ENCODE measurements at regions not wholly inside any gene's neighbourhood (a gene's known extent, or its start where the extent isn't known, plus 50 kb on each side); places are given as distances from the start of the nearest gene placed in this dataset.
A peak's percentile ranks its signal among the peaks of the same experiment; 100 is the strongest.

DNA sequence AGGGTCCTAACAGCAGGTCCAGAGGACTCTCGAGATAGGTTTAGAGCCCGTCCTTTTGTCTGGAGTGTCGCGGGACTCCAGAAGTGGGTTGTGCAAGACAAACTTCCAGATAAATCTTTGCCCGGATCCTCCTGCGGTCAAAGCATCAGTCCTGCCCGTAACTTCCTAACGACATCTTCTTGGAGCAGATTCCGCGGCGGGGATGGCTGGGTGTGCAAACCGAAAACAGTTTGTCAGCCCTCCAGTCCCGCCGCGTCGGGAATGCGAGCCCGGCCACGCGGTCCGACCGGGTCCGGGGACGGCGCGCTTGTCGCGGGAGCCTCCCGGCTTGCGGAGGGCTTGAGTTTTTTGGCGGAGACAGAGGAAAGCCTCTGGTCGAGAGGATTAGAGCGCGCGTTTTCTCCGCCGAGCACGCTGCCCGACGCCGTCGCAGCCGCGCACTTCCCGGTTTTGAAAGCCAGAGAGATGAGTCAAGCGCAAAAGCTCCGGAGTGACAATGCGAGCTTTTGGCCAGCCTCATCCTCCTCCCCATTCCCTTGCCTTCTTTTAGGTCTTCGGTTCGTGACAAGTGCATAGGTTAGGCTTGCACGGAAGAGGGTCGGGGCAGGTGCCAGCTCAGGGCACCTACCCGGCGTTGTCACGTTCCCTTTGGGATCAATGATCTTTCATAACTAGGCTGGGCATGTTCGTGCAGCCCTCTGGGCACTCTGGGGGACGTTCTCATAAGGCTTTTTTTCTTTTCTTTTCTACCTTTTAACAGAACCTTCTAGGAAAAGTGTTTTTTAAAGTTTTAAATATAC lies 91.3 kb upstream of the PRDM1 start:
- Histone ChIP-seq H3K4me1 (ENCODE audit: control insufficient read depth in 1 of 2, insufficient read depth in 2 of 2, low read length in 2 of 2) (peaks cover 30 to 40% of the 10 kb centered on the region in 2 donors), H3K9me3 (replicated peaks in 1 of 2; ENCODE audit: control insufficient read depth in 1 of 2, insufficient read depth in 1 of 2, low read length in 2 of 2) (no peaks in the 10 kb centered on the region), H2AFZ (ENCODE audit: insufficient read depth, low read depth, low read length, poor library complexity, severe bottlenecking) (peak overlapping the region; percentile 76), H3K4me3 (replicated peaks in 1 of 3; ENCODE audit: low read depth in 2 of 3, low read length in 3 of 3) (peak overlapping the region; percentile 70 to 93 (median 78)), H3K79me2 (ENCODE audit: insufficient read depth, low read length) (no peaks in the 10 kb centered on the region), H4K20me1 (ENCODE audit: insufficient read depth, low read length) (no peaks in the 10 kb centered on the region), H3K4me2 (replicated peaks; ENCODE audit: extremely low read depth, low read length, poor library complexity, severe bottlenecking) (peak overlapping the region; percentile 94), H3K27ac (ENCODE audit: low read depth in 1 of 2, low read length in 2 of 2) (peak overlapping the region; percentile 72 to 98), H3K27me3 (ENCODE audit: control insufficient read depth in 2 of 2, insufficient read depth in 2 of 2, low read length in 2 of 2) (peaks cover 49 to 76% of the 10 kb centered on the region in 2 donors), H3K36me3 (replicated peaks in 1 of 2; ENCODE audit: control insufficient read depth in 1 of 2, insufficient read depth in 2 of 2, low read length in 2 of 2) (no peaks in the 10 kb centered on the region), H3K9ac (ENCODE audit: insufficient read depth, low read length, poor library complexity, severe bottlenecking) (peak overlapping the region; percentile 90)
- Mint-ChIP-seq H3K36me3 (peaks cover 0 to 4% of the 10 kb centered on the region in 2 donors), H3K9me3 (peaks cover 0 to 5% (median 0%) of the 10 kb centered on the region in 7 donors), H3K4me3 (peak overlapping the region; percentile 93 to 99), H3K27me3 (ENCODE audit: low read depth in 3 of 3) (peaks cover 68 to 70% (median 69%) of the 10 kb centered on the region in 3 donors), H3K27ac (peak overlapping the region; percentile 90 to 96 (median 91)), H3K4me1 (peaks cover 33% of the 10 kb centered on the region)
- peak; percentile 77 to 88 (median 81) for DNase-seq
- intact Hi-C loops (cut with micrococcal nuclease), result loop anchor here (5.0 to 10.0 kb wide), 6 partner anchors 90 to 220 kb away; partner anchors contain the start of gene PRDM1 (in 2 of the 2)
- under 1% methylated on average over 54 of the region's 57 CpGs for WGBS (ENCODE audit: insufficient coverage)
- TF ChIP-seq, protein P1, sequence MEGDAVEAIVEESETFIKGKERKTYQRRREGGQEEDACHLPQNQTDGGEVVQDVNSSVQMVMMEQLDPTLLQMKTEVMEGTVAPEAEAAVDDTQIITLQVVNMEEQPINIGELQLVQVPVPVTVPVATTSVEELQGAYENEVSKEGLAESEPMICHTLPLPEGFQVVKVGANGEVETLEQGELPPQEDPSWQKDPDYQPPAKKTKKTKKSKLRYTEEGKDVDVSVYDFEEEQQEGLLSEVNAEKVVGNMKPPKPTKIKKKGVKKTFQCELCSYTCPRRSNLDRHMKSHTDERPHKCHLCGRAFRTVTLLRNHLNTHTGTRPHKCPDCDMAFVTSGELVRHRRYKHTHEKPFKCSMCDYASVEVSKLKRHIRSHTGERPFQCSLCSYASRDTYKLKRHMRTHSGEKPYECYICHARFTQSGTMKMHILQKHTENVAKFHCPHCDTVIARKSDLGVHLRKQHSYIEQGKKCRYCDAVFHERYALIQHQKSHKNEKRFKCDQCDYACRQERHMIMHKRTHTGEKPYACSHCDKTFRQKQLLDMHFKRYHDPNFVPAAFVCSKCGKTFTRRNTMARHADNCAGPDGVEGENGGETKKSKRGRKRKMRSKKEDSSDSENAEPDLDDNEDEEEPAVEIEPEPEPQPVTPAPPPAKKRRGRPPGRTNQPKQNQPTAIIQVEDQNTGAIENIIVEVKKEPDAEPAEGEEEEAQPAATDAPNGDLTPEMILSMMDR (IDR thresholded peaks at IDR 0.05), result no peak

DNA sequence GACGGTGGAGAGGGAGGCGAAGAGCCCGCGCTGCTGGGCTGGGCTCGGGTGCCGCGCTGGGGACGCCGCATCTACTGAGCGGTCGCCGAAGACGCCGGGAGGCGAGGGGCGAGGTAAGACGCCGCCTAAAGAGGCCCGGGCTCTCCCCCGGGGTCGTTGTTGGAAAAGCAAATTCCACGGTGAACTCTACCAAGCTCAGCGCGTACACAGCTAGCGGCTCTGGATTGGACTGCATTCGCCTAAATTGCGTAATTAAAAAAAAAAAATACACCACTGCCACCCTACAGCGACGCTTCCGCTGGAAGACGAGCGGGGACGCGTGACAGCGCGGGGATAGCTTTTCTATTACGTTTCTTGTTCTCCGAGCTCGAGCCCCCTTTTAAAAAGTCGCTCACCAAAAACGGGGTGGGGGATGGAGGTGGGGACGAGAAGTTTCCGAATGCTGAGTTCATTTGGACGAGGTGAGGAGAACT lies 92.0 kb upstream of the PRDM1 start:
- H3K27me3 ChIP-seq (ENCODE audit: control insufficient read depth in 2 of 2, insufficient read depth in 2 of 2, low read length in 2 of 2), result peaks cover 52 to 76% of the 10 kb centered on the region in 2 donors
- peak; percentile 76 to 79 (median 78) for DNase-seq
- Mint-ChIP-seq H3K36me3 (peaks cover 0 to 4% of the 10 kb centered on the region in 2 donors), H3K27me3 (ENCODE audit: low read depth in 3 of 3) (peaks cover 67 to 73% (median 72%) of the 10 kb centered on the region in 3 donors), H3K27ac (peak overlapping the region; percentile 90 to 96 (median 91)), H3K4me3 (peak overlapping the region; percentile 93 to 99), H3K9me3 (peaks cover 0 to 3% (median 0%) of the 10 kb centered on the region in 7 donors), H3K4me1 (peaks cover 33% of the 10 kb centered on the region)
- no peaks in the 10 kb centered on the region for H3K79me2 ChIP-seq (ENCODE audit: insufficient read depth, low read length)
- H4K20me1 ChIP-seq (ENCODE audit: insufficient read depth, low read length), result no peaks in the 10 kb centered on the region
- H3K4me3 ChIP-seq (replicated peaks in 1 of 3; ENCODE audit: low read depth in 2 of 3, low read length in 3 of 3), result peak overlapping the region; percentile 70 to 93 (median 78)
- H3K36me3 ChIP-seq (replicated peaks in 1 of 2; ENCODE audit: control insufficient read depth in 1 of 2, insufficient read depth in 2 of 2, low read length in 2 of 2), result no peaks in the 10 kb centered on the region
- H3K9me3 ChIP-seq (replicated peaks in 1 of 2; ENCODE audit: control insufficient read depth in 1 of 2, insufficient read depth in 1 of 2, low read length in 2 of 2), result no peaks in the 10 kb centered on the region
- H3K4me1 ChIP-seq (ENCODE audit: control insufficient read depth in 1 of 2, insufficient read depth in 2 of 2, low read length in 2 of 2), result peaks cover 30 to 40% of the 10 kb centered on the region in 2 donors
- WGBS (ENCODE audit: insufficient coverage), result under 1% methylated on average over 42 of the region's 44 CpGs
- H3K9ac ChIP-seq (ENCODE audit: insufficient read depth, low read length, poor library complexity, severe bottlenecking), result peak overlapping the region; percentile 90
- intact Hi-C loops (cut with micrococcal nuclease), result loop anchor here (5.0 to 10.0 kb wide), 6 partner anchors 91 to 221 kb away; partner anchors contain the start of gene PRDM1 (in 2 of the 2)
- peak overlapping the region; percentile 72 to 98 for H3K27ac ChIP-seq (ENCODE audit: low read depth in 1 of 2, low read length in 2 of 2)
- TF ChIP-seq, protein P1 (IDR thresholded peaks at IDR 0.05), result no peak
- peak overlapping the region; percentile 94 for H3K4me2 ChIP-seq (replicated peaks; ENCODE audit: extremely low read depth, low read length, poor library complexity, severe bottlenecking)
- peak overlapping the region; percentile 76 for H2AFZ ChIP-seq (ENCODE audit: insufficient read depth, low read depth, low read length, poor library complexity, severe bottlenecking)
